ENCODE measurements at regions not wholly inside any gene's neighbourhood (a gene's known extent, or its start where the extent isn't known, plus 50 kb on each side); places are given as distances from the start of the nearest gene placed in this dataset.

DNA sequence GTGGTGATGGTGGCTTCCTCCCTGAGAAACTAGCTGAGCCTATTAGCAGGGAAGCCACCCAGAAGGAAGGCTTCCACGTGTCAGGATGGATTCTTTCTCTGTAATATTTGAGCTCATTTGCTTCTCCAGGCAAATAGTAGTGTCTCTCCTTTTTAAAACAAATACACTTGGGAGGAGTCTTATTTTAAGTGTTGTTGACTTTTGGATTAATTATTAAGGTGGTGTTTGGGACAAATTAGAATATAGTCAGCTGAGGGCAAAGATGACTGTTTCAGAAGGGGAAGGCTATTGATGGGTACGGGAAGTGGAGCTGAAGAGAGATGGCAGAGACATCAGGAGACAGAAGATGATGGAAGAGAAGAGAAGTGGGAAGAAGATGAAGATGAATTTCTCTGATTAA is 119.8 kb upstream of the PHACTR1 start:
- TF ChIP-seq EZH2 (IDR thresholded peaks at IDR 0.05; ENCODE audit: borderline replicate concordance, insufficient read depth, low read depth, low read length, poor library complexity, severe bottlenecking), result no peak
- TF ChIP-seq, protein P1, sequence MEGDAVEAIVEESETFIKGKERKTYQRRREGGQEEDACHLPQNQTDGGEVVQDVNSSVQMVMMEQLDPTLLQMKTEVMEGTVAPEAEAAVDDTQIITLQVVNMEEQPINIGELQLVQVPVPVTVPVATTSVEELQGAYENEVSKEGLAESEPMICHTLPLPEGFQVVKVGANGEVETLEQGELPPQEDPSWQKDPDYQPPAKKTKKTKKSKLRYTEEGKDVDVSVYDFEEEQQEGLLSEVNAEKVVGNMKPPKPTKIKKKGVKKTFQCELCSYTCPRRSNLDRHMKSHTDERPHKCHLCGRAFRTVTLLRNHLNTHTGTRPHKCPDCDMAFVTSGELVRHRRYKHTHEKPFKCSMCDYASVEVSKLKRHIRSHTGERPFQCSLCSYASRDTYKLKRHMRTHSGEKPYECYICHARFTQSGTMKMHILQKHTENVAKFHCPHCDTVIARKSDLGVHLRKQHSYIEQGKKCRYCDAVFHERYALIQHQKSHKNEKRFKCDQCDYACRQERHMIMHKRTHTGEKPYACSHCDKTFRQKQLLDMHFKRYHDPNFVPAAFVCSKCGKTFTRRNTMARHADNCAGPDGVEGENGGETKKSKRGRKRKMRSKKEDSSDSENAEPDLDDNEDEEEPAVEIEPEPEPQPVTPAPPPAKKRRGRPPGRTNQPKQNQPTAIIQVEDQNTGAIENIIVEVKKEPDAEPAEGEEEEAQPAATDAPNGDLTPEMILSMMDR (IDR thresholded peaks at IDR 0.05), result no peak
- ATAC-seq (ENCODE audit: low read depth) (no peak), DNase-seq (no peak)
- POLR2A ChIA-PET, result no interaction called here
- Mint-ChIP-seq H3K4me3 (no peak overlapping the region), H3K4me1 (peaks cover 17% of the 10 kb centered on the region), H3K27me3 (peaks cover 7% of the 10 kb centered on the region), H3K27ac (no peak overlapping the region), H3K9me3 (ENCODE audit: insufficient read depth) (no peaks in the 10 kb centered on the region)
- no peaks in the 10 kb centered on the region for H3K36me3 ChIP-seq (replicated peaks in 1 of 2; ENCODE audit: control extremely low read depth in 1 of 2, control insufficient read depth in 1 of 2, extremely low read depth in 1 of 2, insufficient read depth in 2 of 2, low read length in 1 of 2)
- peaks cover 22 to 25% of the 10 kb centered on the region in 2 donors for H3K4me1 ChIP-seq (ENCODE audit: control insufficient read depth in 2 of 2, insufficient read depth in 2 of 2, low read length in 2 of 2)
- intact Hi-C loops (cut with micrococcal nuclease), result no loop called here
- H3K9ac ChIP-seq (ENCODE audit: low read length), result no peak overlapping the region
- H3K27me3 ChIP-seq (replicated peaks in 1 of 4; ENCODE audit: control extremely low read depth in 1 of 4, control insufficient read depth in 3 of 4, insufficient read depth in 4 of 4, low read length in 3 of 4), result peaks cover 0 to 6% (median 2%) of the 10 kb centered on the region in 4 experiments
- H2AFZ ChIP-seq (ENCODE audit: insufficient read depth, low read depth, low read length, poor library complexity, severe bottlenecking), result no peak overlapping the region
- no peaks in the 10 kb centered on the region for H3K9me3 ChIP-seq (ENCODE audit: control extremely low read depth in 1 of 3, control insufficient read depth in 2 of 3, insufficient read depth in 1 of 3, low read length in 2 of 3)
- no peak overlapping the region for H3K27ac ChIP-seq (ENCODE audit: low read length in 2 of 2)
- CTCF ChIA-PET, result interaction anchor here (1.5 kb wide), 1 partner anchor 9 kb away, joined by 3 read pairs; no protein-coding TSS in a partner anchor
- no peaks in the 10 kb centered on the region for H3K79me2 ChIP-seq (ENCODE audit: control insufficient read depth, insufficient read depth, low read length)
- H3K4me3 ChIP-seq (ENCODE audit: control extremely low read depth in 1 of 5, extremely low read depth in 1 of 5, insufficient read depth in 1 of 5, low read depth in 2 of 5, low read length in 4 of 5), result no peak overlapping the region
- H4K20me1 ChIP-seq (ENCODE audit: control insufficient read depth, insufficient read depth, low read length, poor library complexity, severe bottlenecking), result no peaks in the 10 kb centered on the region
- H3K4me2 ChIP-seq (replicated peaks; ENCODE audit: low read depth, low read length, poor library complexity, severe bottlenecking), result no peak overlapping the region
- WGBS (ENCODE audit: insufficient coverage), result 100% methylated on average over 1 of the region's 2 CpGs

GRCh38 chr6:12598919-12599318 is 117.6 kb upstream of the PHACTR1 start:
- TF ChIP-seq, protein P1 (IDR thresholded peaks at IDR 0.05), result no peak
- no peak for TF ChIP-seq EZH2 (IDR thresholded peaks at IDR 0.05; ENCODE audit: borderline replicate concordance, insufficient read depth, low read depth, low read length, poor library complexity, severe bottlenecking)
- intact Hi-C loops (cut with micrococcal nuclease), result no loop called here
- no peak for ATAC-seq (ENCODE audit: low read depth)

More at GRCh38 chr6:12598919-12599318, 117.6 kb upstream of the PHACTR1 start:
- Histone ChIP-seq H3K9ac (ENCODE audit: low read length) (no peak overlapping the region), H3K4me3 (ENCODE audit: control extremely low read depth in 1 of 5, extremely low read depth in 1 of 5, insufficient read depth in 1 of 5, low read depth in 2 of 5, low read length in 4 of 5) (no peak overlapping the region), H3K79me2 (ENCODE audit: control insufficient read depth, insufficient read depth, low read length) (no peaks in the 10 kb centered on the region), H3K4me1 (ENCODE audit: control insufficient read depth in 2 of 2, insufficient read depth in 2 of 2, low read length in 2 of 2) (peaks cover 32 to 36% of the 10 kb centered on the region in 2 donors), H3K27me3 (replicated peaks in 1 of 4; ENCODE audit: control extremely low read depth in 1 of 4, control insufficient read depth in 3 of 4, insufficient read depth in 4 of 4, low read length in 3 of 4) (peaks cover 0 to 6% (median 2%) of the 10 kb centered on the region in 4 experiments), H2AFZ (ENCODE audit: insufficient read depth, low read depth, low read length, poor library complexity, severe bottlenecking) (no peak overlapping the region), H3K36me3 (replicated peaks in 1 of 2; ENCODE audit: control extremely low read depth in 1 of 2, control insufficient read depth in 1 of 2, extremely low read depth in 1 of 2, insufficient read depth in 2 of 2, low read length in 1 of 2) (no peaks in the 10 kb centered on the region), H3K4me2 (replicated peaks; ENCODE audit: low read depth, low read length, poor library complexity, severe bottlenecking) (no peak overlapping the region), H3K9me3 (ENCODE audit: control extremely low read depth in 1 of 3, control insufficient read depth in 2 of 3, insufficient read depth in 1 of 3, low read length in 2 of 3) (no peaks in the 10 kb centered on the region), H3K27ac (ENCODE audit: low read length in 2 of 2) (no peak overlapping the region), H4K20me1 (ENCODE audit: control insufficient read depth, insufficient read depth, low read length, poor library complexity, severe bottlenecking) (no peaks in the 10 kb centered on the region)
- Mint-ChIP-seq H3K27ac (no peak overlapping the region), H3K27me3 (peaks cover 7% of the 10 kb centered on the region), H3K4me1 (peaks cover 25% of the 10 kb centered on the region), H3K4me3 (no peak overlapping the region), H3K9me3 (ENCODE audit: insufficient read depth) (no peaks in the 10 kb centered on the region)
- CTCF ChIA-PET, result no interaction called here
- 87% methylated on average over 2 of the region's 2 CpGs for WGBS (ENCODE audit: insufficient coverage)
- DNase-seq, result no peak
- POLR2A ChIA-PET, result no interaction called here
